Fibroblast of peridontal ligament (primary cell): ENCODE measurements at regions not wholly inside any gene's neighbourhood (a gene's known extent, or its start where the extent isn't known, plus 50 kb on each side); places are given as distances from the start of the nearest gene placed in this dataset.

Experiments used
- DNase-seq: peaks from one replicate; pipeline ENCODE4 v3.0.0-alpha.2; 2010; ENCODE audit errors: extremely low read depth

DNA sequence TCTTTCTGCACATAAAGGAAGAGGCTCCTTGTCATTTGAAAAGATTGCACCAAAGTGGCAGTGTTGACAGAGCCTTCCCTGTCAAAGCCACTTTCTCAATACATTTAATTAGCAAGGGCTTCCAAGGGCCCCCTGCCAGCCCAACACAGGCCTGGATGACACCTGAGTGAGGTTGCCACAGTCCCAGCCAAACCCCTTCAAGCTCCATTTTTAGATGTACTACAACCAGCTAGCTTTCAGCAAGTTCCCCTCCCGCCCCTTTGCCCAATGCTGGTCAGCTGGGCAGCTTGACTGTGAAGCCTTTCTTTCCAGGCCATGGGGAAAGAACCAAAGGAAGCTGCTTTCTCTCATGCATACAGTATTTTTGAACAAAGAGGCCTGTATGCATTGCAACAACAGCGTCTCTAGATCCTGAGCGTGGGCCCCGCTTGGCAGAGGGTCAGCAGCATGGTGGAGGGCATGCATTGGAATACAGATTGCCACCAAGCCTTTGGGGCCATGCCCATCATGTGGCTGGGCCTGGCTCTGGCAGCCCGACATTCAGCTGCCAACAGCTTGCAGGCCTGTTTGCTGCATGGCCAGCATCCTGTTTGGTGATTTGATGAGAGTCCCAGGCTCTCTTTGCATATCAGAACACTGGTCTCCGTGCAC lies 261.1 kb upstream of the GATB start:
- DNase-seq, result no peak

DNA sequence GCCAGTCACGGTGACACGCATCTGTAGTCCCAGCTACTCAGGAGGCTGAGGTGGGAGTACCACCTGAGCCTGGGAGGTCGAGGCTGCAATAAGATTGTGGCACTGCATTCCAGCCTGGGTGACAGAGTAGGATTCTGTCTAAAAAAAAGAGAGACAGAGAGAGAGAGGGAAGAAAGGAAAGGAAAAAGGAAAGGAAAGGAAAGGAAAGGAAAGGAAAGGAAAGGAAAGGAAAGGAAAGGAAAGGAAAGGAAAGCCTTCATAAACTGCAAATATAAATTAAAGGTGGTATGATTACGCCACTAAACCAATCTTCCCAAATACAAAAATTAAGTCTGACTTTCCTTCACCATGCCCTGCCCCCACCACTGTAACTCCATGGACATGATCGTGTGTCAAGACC lies 259.3 kb upstream of the GATB start:
- DNase-seq, result no peak

DNA sequence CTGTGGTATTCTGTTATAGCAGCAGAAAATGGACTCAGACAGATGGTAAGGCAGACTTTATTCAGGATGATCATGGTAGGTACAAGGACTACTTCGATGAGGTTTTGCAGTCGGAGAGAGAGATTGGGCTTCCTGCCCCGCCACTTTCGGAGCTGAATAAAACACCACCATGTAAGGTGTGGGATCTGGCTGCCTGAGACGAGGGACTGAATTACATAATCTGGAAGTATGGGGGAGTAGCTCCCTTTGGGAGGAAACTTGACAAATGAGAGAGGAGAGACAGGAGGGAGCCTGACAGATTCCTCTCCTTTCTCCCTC lies 255.5 kb upstream of the GATB start:
- no peak for DNase-seq

DNA sequence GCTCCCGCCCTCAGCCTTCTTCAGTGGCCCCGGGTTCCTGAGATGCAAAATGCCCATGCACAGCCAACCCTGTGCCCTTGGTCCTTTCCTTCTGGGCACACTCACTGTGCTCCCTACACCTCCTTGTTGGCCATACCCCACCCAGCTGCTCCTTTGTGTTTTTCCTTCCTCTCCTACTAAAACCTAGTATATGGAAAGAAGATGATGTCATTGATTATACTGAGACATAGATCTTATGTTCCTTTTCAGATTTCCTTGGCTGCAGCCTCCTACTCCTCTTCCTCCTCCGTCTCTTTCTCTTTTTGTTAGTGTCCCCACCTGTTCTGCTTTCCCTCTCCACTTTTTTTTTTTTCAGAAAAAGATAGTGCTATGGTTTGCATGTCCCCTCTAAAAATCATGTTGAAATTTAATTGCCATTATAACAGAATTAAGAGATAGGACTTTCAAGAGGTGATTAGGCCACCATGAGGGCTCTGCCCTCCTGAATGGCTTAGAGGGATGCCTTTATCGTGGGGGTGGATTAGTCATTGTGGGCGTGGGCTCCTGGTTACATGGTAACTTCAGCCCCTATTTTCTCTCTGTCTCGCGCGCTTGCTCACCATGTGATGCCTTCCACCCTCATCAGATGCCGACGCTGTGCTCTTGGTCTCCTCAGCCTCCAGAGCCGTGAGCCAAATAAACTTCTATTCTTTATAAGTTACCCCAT lies 254.9 kb upstream of the GATB start:
- no peak for DNase-seq

DNA sequence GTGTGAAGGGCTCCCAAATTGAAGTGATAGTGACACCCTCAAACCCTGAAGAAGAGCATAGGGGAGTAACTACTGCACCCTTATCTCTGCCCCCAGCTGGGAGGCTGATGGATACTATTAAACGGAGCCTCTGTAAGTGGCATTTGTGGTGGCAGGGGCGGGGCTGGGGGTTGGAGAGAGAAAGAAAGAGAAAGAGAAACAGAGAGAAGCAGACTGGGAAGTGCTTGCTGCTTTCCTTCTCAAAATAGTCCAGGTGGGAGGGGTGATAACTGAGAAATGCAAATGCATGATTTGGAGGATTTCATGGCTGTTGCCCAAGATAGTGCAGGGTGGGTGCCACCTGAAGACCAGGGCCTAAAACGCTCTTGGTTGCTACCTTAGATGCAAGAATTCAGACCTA lies 253.5 kb upstream of the GATB start:
- no peak for DNase-seq

DNA sequence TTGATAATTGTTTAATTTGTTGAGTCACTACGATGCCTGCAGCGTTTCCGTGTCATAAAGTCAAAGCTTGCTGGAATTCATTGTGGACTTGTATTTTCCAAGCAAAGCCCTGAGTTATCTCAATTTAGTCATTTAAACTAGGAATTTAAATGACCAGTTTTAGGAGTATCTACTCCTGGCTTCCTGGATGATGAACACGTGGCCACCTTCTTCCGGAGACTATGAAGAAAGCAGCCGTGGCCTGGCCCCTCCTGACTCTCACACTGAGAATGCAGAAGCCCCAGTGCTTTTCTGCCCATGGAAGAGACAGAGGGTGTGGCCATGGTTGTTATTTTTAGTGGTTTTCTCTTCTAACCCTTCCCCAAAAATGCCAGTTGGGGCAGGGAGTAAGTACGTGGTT lies 250.7 kb upstream of the GATB start:
- no peak for DNase-seq

DNA sequence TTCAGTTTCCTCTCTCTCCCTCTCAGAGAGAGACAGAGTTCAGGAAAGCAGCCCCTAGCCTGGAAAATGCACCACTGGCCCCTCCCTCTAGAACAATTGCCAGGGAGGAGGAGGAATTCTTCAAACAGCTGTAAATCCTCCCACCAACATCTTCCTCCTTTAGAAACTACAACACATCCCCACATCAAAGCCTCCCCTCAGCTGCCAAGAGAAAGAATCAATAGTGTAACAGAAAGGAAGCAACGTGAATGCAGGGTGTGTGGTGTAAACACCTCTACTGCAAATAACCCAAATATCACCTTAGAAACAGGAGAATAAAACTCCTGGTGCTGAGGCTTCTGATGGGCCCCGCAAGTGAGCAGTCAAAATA lies 249.9 kb upstream of the GATB start:
- no peak for DNase-seq

DNA sequence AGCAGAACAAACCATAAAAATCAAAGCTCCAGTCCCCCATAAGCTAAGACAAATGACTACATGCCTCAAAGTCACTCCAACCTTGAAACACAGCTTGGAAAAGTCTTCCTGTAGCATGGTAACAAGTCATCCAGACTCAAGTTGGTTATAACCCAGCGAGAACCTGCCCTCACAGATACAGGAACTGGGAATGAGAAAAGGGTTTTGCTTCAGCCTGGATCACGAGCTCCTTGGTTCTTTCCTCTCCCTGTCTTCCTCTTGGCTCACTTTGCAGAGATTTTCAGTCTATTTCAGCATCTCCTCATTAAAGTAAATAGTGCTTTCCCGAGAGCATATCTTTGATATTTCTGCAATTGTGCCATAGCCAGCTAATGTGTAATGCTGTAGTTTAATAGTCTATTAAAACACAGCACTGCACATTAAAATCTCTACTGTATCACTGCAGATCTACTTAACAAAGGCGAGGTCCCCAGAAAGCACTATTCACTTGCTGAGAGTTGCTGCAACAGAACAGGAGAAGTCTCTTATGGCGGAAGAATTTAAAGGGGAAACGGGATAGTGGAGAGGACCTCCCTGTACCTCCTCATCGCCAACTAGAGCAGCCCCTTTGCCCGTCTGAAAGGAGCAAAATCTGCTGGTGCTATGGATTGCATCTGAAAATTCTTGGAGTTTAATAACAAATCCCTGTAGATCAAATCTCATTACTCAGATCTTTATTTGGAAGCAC lies 249.3 kb upstream of the GATB start:
- DNase-seq, result no peak

DNA sequence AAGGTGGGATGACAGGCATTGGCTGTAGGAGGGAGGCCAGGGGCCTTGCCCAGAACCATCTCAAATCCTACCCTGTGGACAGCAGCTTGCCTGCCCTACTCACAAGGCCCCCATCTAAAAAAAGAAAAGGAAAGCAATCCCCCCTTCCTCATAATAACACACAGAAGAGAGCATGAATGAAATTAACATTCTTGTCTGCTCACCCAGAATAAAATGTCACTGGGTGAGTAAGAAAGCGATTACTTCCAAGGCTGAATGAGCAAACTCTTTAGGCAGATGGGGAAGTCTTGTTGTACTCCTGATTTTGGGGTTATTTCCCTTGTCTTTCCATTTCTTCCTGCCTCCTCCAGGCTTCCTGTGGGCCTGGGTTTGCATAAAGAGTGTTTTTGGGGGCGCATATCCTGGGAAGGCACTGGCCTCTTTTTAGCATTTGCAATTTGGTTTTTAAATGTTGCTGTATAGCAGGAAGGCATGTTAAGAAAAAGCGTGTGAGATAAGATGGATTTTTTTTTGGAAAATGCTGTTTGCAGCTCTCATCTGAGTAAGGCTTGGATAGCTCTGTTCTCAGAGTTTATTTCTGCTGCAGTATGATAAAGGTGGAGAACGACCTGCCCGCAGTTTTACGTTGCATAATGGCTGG lies 248.3 kb upstream of the GATB start:
- no peak for DNase-seq

DNA sequence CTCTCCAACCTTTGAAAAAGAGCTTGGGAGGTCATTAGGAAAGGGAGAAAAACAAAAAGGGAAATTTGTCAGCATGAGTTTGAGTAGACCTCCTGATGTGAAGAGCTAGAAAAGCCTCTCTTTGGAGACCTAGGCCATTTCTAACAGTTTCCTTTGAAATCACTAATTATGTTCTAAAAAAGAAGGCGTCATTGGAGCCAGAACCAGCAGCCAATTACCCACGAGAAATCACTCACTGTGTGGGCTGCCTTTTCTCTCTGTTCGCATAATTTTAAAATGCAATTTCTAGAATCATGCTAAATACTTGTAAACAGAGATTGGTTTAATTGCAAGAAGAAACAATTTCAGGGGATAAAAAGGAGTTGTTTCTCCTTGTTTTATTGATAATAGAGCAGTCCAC lies 246.3 kb upstream of the GATB start:
- DNase-seq, result no peak

DNA sequence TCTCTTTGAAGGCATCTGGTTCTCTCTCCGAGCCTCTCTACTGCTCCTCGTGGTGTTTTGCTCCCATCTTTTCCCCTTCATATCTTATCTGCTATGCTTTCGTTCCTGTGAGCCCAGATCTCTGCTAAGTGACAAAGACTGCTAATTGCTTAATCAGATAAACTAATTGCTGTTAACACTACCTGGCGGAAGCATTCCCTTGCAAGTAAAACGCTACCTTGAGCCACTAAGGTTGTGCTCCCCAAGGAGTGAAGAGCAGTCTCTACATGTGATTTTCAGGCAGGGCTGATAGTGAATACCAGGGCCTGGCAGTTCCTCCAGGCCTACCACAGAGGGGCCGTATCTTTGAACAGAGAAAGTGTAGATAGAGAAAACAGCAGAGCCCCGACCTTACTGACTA lies 244.0 kb upstream of the GATB start:
- no peak for DNase-seq

DNA sequence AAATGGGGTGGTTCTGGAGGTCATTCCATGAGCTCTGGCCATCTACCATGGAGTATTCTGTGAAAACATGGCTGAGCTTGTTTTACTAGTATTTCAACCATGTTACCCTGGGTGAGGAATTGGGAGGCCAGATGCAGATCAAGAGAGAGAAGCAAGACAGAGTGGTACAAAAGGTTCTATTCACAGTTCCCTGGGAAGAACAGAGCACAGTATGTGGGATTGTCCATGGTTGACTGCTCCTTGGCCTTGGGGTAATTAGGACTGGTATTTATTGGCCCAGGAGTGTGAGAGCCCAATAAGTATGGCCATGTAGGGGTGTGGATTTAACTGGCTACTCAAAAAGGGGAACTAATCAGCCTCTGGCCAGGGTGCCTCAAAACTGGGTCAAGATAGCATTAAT lies 239.7 kb upstream of the GATB start:
- DNase-seq, result no peak

DNA sequence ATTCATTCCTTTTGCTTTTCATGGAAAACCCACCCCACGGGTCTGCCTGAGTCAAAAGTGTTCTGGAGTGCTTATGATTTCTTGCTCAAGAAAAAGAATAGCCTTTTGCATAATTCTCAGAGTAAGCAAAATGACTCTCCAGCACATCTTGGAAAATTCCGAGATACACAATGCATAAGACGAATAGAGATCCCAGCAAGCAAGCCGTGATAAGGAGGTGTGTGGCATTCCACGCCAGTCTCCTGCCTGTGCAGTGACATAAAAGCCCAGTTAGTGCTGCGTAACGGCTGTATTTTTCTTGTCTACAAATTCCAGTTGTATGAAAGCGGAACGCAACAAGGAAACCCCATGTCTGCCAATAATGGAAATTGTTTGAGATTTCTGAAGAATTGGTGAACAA lies 237.9 kb upstream of the GATB start:
- DNase-seq, result no peak

DNA sequence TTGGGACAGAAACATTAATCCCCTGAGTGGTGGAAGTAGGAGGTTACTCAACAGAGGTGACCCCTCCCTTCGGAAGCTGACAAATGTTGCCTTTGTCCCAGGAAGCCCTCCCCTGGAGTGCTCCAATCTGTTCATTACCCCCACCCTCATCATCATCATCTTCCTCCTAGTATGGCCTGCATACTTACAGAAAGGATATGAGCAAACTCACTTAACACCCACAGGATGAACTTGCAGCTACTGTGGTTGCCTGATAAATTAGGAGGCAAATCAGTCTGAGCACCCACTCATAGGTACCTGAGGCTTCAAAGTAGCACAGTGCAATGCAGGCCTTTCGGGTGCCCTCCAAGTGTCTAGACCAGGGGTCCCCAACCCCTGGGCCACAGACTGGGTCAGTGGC lies 236.7 kb upstream of the GATB start:
- no peak for DNase-seq

DNA sequence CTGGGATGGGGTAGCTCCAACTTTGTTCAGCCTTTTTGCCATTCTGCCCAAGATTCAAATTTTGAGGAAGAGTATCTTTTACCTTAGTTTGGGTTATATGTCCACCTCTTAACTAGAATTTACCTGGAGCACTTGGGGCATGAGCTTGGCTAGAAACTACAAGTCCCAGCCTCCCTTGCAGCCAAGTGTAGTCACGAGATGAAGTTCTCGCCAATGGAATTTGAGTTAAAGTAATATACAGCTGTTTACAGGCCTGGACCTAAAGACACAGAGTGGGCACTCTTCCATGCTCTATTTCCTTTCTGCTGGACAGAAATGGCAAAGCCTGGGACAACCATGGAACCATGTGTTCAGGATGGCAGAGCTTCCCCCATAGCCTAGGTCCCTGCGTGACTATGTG lies 233.6 kb upstream of the GATB start:
- no peak for DNase-seq

DNA sequence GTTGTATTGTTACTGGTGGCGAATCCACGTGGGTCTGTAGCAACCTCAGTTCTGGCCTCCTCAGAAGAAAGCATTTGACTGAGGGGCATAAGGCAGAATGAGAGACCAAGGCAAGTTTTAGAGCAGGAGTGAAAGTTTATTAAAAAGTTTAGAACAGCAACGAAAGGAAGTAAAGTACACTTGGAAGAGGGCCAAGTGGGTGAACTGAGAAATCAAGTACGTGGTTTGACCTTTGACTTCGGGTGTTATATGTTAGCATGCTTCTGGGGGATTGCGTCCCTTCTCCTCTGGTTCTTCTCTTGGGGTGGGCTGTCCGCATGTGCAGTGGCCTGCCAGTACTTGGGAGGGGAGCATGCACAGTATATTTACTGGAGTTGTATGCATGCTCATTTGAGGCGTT lies 232.7 kb upstream of the GATB start:
- DNase-seq, result no peak

DNA sequence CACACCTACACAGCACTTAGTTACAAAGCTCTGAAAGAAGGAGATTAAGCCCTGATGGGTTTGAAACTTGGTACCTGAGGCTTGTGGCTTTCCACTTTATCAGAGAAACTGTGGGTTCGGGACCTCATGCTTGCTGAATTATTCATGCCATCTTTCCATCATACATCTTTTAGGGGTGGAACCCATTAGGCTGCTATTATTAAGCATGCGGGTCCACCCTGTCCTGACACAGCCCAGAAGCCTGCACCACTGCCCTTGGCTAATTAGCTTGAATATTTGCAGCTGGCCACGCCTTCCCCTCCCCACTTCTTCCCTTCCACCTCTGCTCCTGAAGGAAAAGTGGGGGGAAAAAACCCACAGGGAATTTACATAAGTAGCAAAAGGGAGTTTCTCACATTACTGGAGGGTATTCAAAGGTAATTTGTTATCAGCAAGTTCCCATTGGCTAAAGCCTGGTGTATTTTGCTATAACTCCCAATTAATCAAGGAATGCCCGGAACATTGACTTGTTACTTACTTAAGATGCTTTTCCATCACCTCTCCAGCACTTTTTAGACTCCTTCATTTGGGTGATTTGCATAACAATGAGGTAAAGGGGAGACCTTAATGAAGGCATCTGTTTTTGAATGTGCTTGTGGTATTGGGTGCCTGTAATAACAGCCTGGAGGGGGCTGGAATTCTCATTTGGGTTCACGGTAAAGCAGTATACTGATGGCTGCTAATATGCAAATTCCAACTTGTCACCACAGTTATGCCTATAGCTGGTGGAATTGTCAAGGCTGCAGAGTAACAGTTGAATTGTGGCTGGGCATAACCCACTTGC lies 231.7 kb upstream of the GATB start:
- DNase-seq, result no peak

DNA sequence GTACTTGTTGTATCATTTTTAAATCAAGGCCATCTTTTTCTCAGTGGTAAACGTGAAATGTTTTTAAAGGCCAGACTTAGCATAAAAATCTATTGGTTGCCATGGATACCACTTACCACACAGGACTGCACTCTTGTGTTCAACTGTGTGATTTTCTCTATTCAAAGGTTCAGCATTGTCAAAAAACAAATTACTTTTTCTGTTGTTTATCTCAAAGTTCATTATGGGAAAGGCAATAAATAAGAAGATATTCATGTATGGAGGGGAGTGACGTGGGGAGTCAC lies 231.0 kb upstream of the GATB start:
- peak; percentile 3 for DNase-seq

DNA sequence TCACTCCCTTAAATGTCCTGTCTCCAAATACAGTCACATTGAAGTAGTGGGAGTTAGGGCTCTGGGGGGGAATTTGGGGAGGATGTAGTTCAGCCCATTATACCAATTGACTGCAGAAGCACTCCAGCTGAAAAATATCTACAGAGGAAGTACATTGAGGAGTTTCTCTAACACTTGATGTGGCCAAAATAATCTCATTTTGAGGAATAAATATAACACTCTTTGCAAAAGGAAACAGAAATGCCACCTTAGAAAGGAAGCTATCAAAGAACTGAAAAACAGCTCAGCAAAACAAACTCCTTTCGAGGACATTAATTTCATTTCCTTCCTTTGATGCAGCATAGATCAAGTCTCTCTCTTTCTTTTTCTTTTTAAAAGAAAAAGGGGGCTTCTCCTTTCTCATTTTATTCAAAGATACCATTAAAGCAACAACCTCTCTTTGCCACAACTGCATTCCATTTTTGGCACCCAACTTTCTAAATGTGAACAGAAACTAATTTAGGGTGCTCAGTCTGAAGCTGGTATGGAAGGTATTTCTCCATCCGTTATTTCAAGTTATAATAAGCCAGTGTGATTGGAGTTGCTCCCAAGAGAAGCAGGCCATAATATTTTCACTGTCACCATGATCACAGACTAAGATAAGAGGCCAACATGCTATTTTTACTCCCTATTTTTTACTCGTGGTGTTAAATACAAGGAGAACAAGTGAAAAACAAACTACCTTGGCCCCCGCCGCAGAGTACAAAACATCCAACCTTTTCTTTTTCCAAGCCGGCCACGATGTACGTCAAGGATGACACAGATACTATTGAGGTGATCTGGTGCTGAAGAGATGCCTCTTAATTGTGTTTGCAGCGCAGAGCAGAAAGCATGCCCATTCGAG lies 230.4 kb upstream of the GATB start:
- no peak for DNase-seq

DNA sequence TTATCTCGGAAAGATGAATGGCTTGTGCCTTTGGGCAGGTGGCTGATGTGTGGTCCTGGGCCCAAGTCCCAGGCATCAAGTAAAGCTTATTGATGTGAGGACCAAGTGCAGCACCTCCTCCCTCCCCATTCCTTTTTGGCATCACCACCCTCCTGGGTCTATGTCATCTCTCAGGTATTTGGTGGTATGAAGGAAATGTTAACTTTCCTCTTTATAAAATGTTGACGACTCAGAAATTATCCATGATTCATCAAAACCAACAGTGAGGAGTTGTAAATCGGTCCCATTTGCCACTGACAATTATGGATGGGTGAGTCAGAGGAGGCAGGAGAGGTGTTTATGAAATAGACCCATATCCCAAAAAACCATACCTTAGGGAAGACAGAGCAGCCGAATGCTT lies 229.4 kb upstream of the GATB start:
- peak; percentile 40 for DNase-seq

DNA sequence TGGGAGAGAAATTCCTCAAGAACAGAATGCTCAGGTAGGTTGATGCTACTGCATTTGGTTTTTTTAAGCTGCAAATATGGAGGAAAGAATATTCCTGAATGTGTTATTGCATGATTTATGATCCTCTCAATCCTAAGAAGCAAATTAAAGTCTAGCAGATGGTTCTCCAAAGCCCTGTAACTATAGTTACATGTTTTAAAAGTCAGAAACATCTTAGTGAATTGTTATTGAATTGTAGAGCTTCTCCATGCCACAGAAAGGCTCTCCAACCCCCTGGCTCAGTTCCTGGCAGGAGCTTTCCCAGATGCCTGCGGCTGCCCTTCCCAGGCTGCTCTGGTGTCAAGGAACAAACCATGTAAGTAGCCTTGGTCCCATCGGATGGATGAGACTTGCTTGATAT lies 227.8 kb upstream of the GATB start:
- DNase-seq, result no peak
